ENCODE measurements at regions not wholly inside any gene's neighbourhood (a gene's known extent, or its start where the extent isn't known, plus 50 kb on each side); places are given as distances from the start of the nearest gene placed in this dataset.

GRCh38 chr21:43341378-43342161 lies 85.4 kb downstream of the SIK1 start:
- no peak for TF ChIP-seq CTCF (IDR thresholded peaks at IDR 0.05; ENCODE audit: low read depth, low read length)
- Histone ChIP-seq H3K4me3 (ENCODE audit: low read depth, low read length) (no peak overlapping the region), H3K36me3 (no peaks in the 10 kb centered on the region), H3K4me1 (no peaks in the 10 kb centered on the region), H3K27me3 (no peaks in the 10 kb centered on the region), H3K9me3 (no peaks in the 10 kb centered on the region; the same call in 1 of the 2 replicates)
- DNase-seq, result no peak

DNA sequence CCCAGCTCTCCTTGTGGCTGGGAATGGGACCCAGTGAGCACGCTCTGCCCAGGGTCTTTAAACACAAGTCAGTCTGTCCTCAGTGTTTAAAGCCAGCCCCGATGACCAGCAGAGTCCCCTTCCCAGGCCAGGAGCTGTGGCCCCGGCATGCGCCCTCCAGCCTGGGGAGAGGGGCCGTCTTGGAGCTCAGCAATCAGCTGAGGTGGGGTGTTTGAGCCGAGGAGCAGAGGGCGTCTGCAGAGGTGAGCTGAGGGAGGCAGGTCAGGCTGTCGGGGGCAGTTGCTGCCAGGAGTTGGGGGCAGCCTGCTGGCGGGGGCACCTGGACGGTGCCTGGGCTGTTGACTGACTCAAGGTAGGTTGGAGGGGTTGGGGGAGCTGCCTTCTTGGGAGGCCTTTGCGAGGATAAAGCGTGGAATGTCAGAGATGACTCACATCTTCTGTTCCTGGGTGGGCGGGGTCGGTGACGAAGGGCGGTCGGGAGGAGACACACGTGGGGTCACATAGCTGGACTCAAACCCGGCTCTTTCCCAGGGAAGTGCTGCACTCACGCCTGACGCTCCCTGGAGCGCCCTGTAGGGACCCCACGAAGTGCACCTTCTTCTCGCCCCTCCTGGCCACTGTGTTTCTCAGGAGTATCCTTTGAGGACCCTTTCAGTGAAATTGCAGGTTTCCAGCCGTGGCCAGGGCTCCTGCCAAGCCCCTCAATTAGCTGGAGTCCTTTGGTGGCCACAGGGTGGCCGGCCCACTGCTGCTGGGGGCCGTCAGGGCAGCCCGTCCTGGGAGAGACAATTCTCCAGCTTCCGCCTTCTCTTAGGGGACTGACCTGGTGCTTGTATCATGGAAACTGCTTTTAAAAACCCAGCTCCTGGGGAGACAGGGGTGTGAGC lies 86.2 kb downstream of the SIK1 start:
- no peak for DNase-seq
- no peaks in the 10 kb centered on the region for H3K27me3 ChIP-seq
- H3K4me3 ChIP-seq (ENCODE audit: low read depth, low read length), result no peak overlapping the region
- H3K9me3 ChIP-seq, result no peaks in the 10 kb centered on the region; the same call in 1 of the 2 replicates
- no peaks in the 10 kb centered on the region for H3K36me3 ChIP-seq
- TF ChIP-seq CTCF (IDR thresholded peaks at IDR 0.05; ENCODE audit: low read depth, low read length), result no peak
- H3K4me1 ChIP-seq, result no peaks in the 10 kb centered on the region

DNA sequence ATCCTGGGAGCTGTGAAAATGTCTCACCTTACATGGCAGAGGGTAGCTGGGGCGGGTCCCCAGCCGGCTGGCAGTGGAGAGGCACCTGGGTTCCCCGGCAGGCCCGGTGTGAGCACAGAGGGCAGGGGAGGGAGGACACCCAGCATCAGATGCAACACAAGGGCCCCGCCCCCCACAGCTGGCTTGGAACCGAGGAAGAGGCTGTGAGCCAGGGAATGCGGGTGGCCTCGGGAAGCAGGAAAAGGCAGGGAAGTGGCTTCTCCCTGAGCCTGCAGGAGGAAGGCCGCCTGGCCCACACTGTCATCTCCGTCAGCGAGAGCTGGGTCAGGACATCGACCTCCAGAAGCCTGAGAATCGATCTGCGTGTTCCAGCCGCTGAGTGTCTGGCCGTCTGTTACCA lies 87.3 kb downstream of the SIK1 start:
- no peak for TF ChIP-seq CTCF (IDR thresholded peaks at IDR 0.05; ENCODE audit: low read depth, low read length)
- no peak overlapping the region for H3K4me3 ChIP-seq (ENCODE audit: low read depth, low read length)
- H3K4me1 ChIP-seq, result no peaks in the 10 kb centered on the region
- no peak for DNase-seq
- no peaks in the 10 kb centered on the region for H3K36me3 ChIP-seq
- no peaks in the 10 kb centered on the region; the same call in 1 of the 2 replicates for H3K9me3 ChIP-seq
- H3K27me3 ChIP-seq, result no peaks in the 10 kb centered on the region

- H3K4me1 ChIP-seq, result no peaks in the 10 kb centered on the region
- TF ChIP-seq CTCF (IDR thresholded peaks at IDR 0.05; ENCODE audit: low read depth, low read length), result no peak
- H3K27me3 ChIP-seq, result no peaks in the 10 kb centered on the region
- H3K36me3 ChIP-seq, result no peaks in the 10 kb centered on the region
- DNase-seq, result no peak
- no peaks in the 10 kb centered on the region; the same call in 1 of the 2 replicates for H3K9me3 ChIP-seq
- no peak overlapping the region for H3K4me3 ChIP-seq (ENCODE audit: low read depth, low read length)
Observed at GRCh38 chr21:43338951-43339350, 88.0 kb downstream of the SIK1 start.

DNA sequence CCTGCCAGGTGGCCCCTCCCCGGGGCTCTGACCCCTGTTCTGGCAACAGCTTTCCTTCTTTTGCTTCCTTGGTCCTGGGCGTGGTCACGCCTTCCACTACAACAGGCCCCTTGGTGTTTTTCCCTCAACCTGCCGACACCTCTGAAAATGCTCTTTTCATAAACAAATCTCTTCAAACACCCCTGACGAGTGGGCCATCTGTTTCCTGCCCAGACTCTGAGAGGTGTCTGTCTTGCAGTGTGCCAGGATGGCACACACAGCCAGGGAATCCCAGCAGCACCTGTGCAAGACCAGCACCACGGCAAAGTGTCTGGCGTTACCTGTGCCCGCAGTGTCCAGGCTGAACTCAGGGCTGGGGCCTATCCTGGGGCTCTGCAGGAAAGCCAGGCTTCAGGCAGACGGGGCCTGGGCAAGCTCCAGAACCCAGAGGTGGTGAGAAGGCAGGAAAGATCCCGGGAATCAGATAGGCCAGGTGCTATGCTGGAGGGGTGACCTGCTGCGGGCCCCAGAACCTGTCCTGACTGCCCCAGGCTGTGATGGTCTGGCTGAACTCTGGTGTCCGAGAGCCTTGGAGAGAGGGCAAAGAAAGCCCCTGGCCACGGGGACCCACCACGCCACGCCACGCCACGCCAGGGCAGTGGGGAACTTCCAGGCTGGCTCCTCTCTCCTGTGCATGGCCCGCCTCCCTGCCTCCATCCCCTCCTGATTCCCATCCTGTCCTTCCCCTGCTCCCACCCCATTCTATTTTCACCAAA lies 88.9 kb downstream of the SIK1 start:
- Histone ChIP-seq H3K4me3 (ENCODE audit: low read depth, low read length) (no peak overlapping the region), H3K4me1 (peaks cover 6% of the 10 kb centered on the region), H3K27me3 (no peaks in the 10 kb centered on the region), H3K9me3 (no peaks in the 10 kb centered on the region; the same call in 1 of the 2 replicates), H3K36me3 (no peaks in the 10 kb centered on the region)
- no peak for TF ChIP-seq CTCF (IDR thresholded peaks at IDR 0.05; ENCODE audit: low read depth, low read length)
- no peak for DNase-seq
